SK-N-DZ (cell line): ENCODE measurements at regions not wholly inside any gene's neighbourhood (a gene's known extent, or its start where the extent isn't known, plus 50 kb on each side); places are given as distances from the start of the nearest gene placed in this dataset.

Experiments
- DNase-seq: peaks from one replicate; pipeline ENCODE4 v3.0.0-alpha.2; 2015; ENCODE audit warnings: low spot score

- no peak for DNase-seq
Measured at GRCh38 chr9:119831309-119831708, 462.1 kb upstream of the BRINP1 start.

GRCh38 chr9:119829748-119830147 lies 460.5 kb upstream of the BRINP1 start:
- no peak for DNase-seq

- DNase-seq: no peak
Measured at GRCh38 chr9:119829186-119829585, 460.0 kb upstream of the BRINP1 start.

- DNase-seq: no peak
Measured at GRCh38 chr9:119827526-119827925, 458.3 kb upstream of the BRINP1 start.

- DNase-seq: no peak
Measured at GRCh38 chr9:119827126-119827525, 457.9 kb upstream of the BRINP1 start.

GRCh38 chr9:119818726-119819435 lies 449.6 kb upstream of the BRINP1 start:
- DNase-seq: no peak

- DNase-seq: no peak
Measured at GRCh38 chr9:119810645-119811429, 441.6 kb upstream of the BRINP1 start.

- DNase-seq: no peak
Measured at GRCh38 chr9:119803679-119804078, 434.4 kb upstream of the BRINP1 start.

- DNase-seq: no peak
Measured at GRCh38 chr9:119802621-119803020, 433.4 kb upstream of the BRINP1 start.

- DNase-seq: no peak
Measured at GRCh38 chr9:119802133-119802532, 432.9 kb upstream of the BRINP1 start.

- DNase-seq: no peak
Measured at GRCh38 chr9:119801311-119801710, 432.1 kb upstream of the BRINP1 start.

GRCh38 chr9:119795395-119795794 lies 426.2 kb upstream of the BRINP1 start:
- DNase-seq: no peak

GRCh38 chr9:119794836-119795235 lies 425.6 kb upstream of the BRINP1 start:
- no peak for DNase-seq

- no peak for DNase-seq
Measured at GRCh38 chr9:119793218-119793617, 424.0 kb upstream of the BRINP1 start.

- no peak for DNase-seq
Measured at GRCh38 chr9:119792242-119792641, 423.0 kb upstream of the BRINP1 start.

- DNase-seq: no peak
Measured at GRCh38 chr9:119789987-119790386, 420.8 kb upstream of the BRINP1 start.

- no peak for DNase-seq
Measured at GRCh38 chr9:119788921-119789320, 419.7 kb upstream of the BRINP1 start.

GRCh38 chr9:119781886-119782285 lies 412.7 kb upstream of the BRINP1 start:
- no peak for DNase-seq

GRCh38 chr9:119775410-119775809 lies 406.2 kb upstream of the BRINP1 start:
- DNase-seq: no peak

GRCh38 chr9:119773823-119774222 lies 404.6 kb upstream of the BRINP1 start:
- no peak for DNase-seq

GRCh38 chr9:119771341-119771740 lies 402.1 kb upstream of the BRINP1 start:
- DNase-seq: no peak

- no peak for DNase-seq
Measured at GRCh38 chr9:119768266-119768665, 399.0 kb upstream of the BRINP1 start.

GRCh38 chr9:119765632-119766175 lies 396.5 kb upstream of the BRINP1 start:
- DNase-seq: no peak
